Breast epithelium (tissue), 3 donors: ENCODE measurements at regions not wholly inside any gene's neighbourhood (a gene's known extent, or its start where the extent isn't known, plus 50 kb on each side); places are given as distances from the start of the nearest gene placed in this dataset.

ENCODE experiments used
- CTCF ChIP-seq, 3 donors: fragments of 450-650 bp; IDR thresholded peaks; one replicate each; pipeline ENCODE4 v1.5.1; 2016 to 2017; ENCODE audit warnings: antibody characterized with exemption in 3 of 3, mild to moderate bottlenecking in 3 of 3, moderate library complexity in 3 of 3
- POLR2A ChIP-seq: fragments of 450-650 bp; IDR thresholded peaks from one replicate; pipeline ENCODE4 v1.6.1; 2016; ENCODE audit warnings: antibody characterized with exemption, mild to moderate bottlenecking, moderate library complexity
- POLR2AphosphoS5 ChIP-seq, 3 donors: sonication (generic); formaldehyde crosslinking; IDR thresholded peaks; one replicate each; pipeline ENCODE4 v1.6.1; 2017; ENCODE audit warnings: antibody characterized with exemption in 3 of 3

DNA sequence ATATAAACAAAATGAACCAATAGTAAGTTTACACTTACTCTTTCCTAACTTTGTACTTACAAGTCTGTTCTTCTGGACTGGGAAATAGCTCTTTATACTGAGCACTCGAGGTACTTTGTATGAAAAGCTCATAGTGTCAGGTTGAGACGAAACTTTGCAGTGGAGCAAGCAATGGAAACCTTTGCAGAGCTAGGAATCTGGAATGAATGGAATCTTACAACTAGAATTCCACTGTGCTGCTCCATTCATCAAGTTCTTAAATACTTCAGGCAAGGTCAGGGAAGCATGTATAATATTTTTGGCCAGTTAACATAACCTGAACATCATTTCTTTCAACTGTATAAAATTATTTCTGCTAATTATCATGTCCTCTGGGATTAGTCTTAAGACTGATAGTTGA, 1327.5 kb upstream of the FLRT2 start:
- no peak for TF ChIP-seq CTCF (IDR thresholded peaks at IDR 0.05)
- no peak for TF ChIP-seq POLR2A
- no peak for TF ChIP-seq POLR2AphosphoS5 (IDR thresholded peaks at IDR 0.05)
